ENCODE measurements at regions not wholly inside any gene's neighbourhood (a gene's known extent, or its start where the extent isn't known, plus 50 kb on each side); places are given as distances from the start of the nearest gene placed in this dataset.

- Histone ChIP-seq H3K36me3 (ENCODE audit: low read depth) (no peaks in the 10 kb centered on the region), H3K9me3 (ENCODE audit: low read depth) (no peaks in the 10 kb centered on the region), H3K4me2 (ENCODE audit: unreplicated experiment) (no peak overlapping the region), H3K27me3 (replicated peaks; ENCODE audit: insufficient read depth) (no peaks in the 10 kb centered on the region), H3K9me2 (ENCODE audit: insufficient read depth) (no peaks in the 10 kb centered on the region), H3K9ac (no peak overlapping the region), H2AFZ (no peak overlapping the region), H3K79me2 (ENCODE audit: insufficient read depth) (no peaks in the 10 kb centered on the region), H4K20me1 (ENCODE audit: insufficient read depth) (no peaks in the 10 kb centered on the region), H3K4me1 (ENCODE audit: insufficient read depth) (no peaks in the 10 kb centered on the region), H3F3A (ENCODE audit: insufficient read depth) (no peaks in the 10 kb centered on the region), H3K27ac (no peak overlapping the region), H3K4me3 (no peak overlapping the region)
- in situ Hi-C loops (cut with MboI), result no loop called here
- DNase-seq, result no peak
- TF ChIP-seq EZH2phosphoT487 (IDR thresholded peaks at IDR 0.05; ENCODE audit: insufficient read depth, low read depth) (no peak), EZH2 (IDR thresholded peaks at IDR 0.05; ENCODE audit: insufficient read depth, poor library complexity, severe bottlenecking) (no peak)
- 46 to 48% methylated on average over 3 of the region's 3 CpGs for WGBS, 2 experiments (ENCODE audit: low coverage in 1 of 2, low lambda C conversion rate in 2 of 2, missing lambda C conversion rate in 2 of 2)
Observed at GRCh38 chrX:88024022-88024421, 506.4 kb downstream of the KLHL4 start.

- in situ Hi-C loops (cut with MboI), result no loop called here
- 38 to 55% methylated on average over 2 of the region's 2 CpGs for WGBS, 2 experiments (ENCODE audit: low coverage in 1 of 2, low lambda C conversion rate in 2 of 2, missing lambda C conversion rate in 2 of 2)
- Histone ChIP-seq H3K4me2 (ENCODE audit: unreplicated experiment) (no peak overlapping the region), H3K36me3 (ENCODE audit: low read depth) (no peaks in the 10 kb centered on the region), H3K9me2 (ENCODE audit: insufficient read depth) (no peaks in the 10 kb centered on the region), H3K9me3 (ENCODE audit: low read depth) (no peaks in the 10 kb centered on the region), H4K20me1 (ENCODE audit: insufficient read depth) (no peaks in the 10 kb centered on the region), H3K4me1 (ENCODE audit: insufficient read depth) (no peaks in the 10 kb centered on the region), H2AFZ (no peak overlapping the region), H3K79me2 (ENCODE audit: insufficient read depth) (no peaks in the 10 kb centered on the region), H3F3A (ENCODE audit: insufficient read depth) (no peaks in the 10 kb centered on the region), H3K27ac (no peak overlapping the region), H3K9ac (no peak overlapping the region), H3K27me3 (replicated peaks; ENCODE audit: insufficient read depth) (no peaks in the 10 kb centered on the region), H3K4me3 (no peak overlapping the region)
- DNase-seq, result no peak
- TF ChIP-seq EZH2phosphoT487 (IDR thresholded peaks at IDR 0.05; ENCODE audit: insufficient read depth, low read depth) (no peak), EZH2 (IDR thresholded peaks at IDR 0.05; ENCODE audit: insufficient read depth, poor library complexity, severe bottlenecking) (no peak)
Observed at GRCh38 chrX:88072339-88073030, 554.9 kb downstream of the KLHL4 start.

- H3K36me3 ChIP-seq (ENCODE audit: low read depth), result no peaks in the 10 kb centered on the region
- no peaks in the 10 kb centered on the region for H3F3A ChIP-seq (ENCODE audit: insufficient read depth)
- no peak overlapping the region for H3K9ac ChIP-seq
- H3K4me1 ChIP-seq (ENCODE audit: insufficient read depth), result no peaks in the 10 kb centered on the region
- no peaks in the 10 kb centered on the region for H3K9me2 ChIP-seq (ENCODE audit: insufficient read depth)
- no peaks in the 10 kb centered on the region for H3K79me2 ChIP-seq (ENCODE audit: insufficient read depth)
- no peak for DNase-seq
- H3K4me2 ChIP-seq (ENCODE audit: unreplicated experiment), result no peak overlapping the region
- H2AFZ ChIP-seq, result no peak overlapping the region
- no peak overlapping the region for H3K27ac ChIP-seq
- no peak for TF ChIP-seq EZH2phosphoT487 (IDR thresholded peaks at IDR 0.05; ENCODE audit: insufficient read depth, low read depth)
- no peak for TF ChIP-seq EZH2 (IDR thresholded peaks at IDR 0.05; ENCODE audit: insufficient read depth, poor library complexity, severe bottlenecking)
- 4% methylated on average over 2 of the region's 2 CpGs for WGBS, 2 experiments (ENCODE audit: low coverage in 1 of 2, low lambda C conversion rate in 2 of 2, missing lambda C conversion rate in 2 of 2)
- H4K20me1 ChIP-seq (ENCODE audit: insufficient read depth), result no peaks in the 10 kb centered on the region
- no peaks in the 10 kb centered on the region for H3K9me3 ChIP-seq (ENCODE audit: low read depth)
- H3K4me3 ChIP-seq, result no peak overlapping the region
- H3K27me3 ChIP-seq (replicated peaks; ENCODE audit: insufficient read depth), result no peaks in the 10 kb centered on the region
- in situ Hi-C loops (cut with MboI), result no loop called here
Observed at GRCh38 chrX:88101968-88102367, 584.4 kb downstream of the KLHL4 start.

GRCh38 chrX:88135735-88136134 lies 611.3 kb upstream of the CPXCR1 start:
- Histone ChIP-seq H3K9me3 (ENCODE audit: low read depth) (no peaks in the 10 kb centered on the region), H2AFZ (no peak overlapping the region), H3K27ac (no peak overlapping the region), H3K79me2 (ENCODE audit: insufficient read depth) (no peaks in the 10 kb centered on the region), H4K20me1 (ENCODE audit: insufficient read depth) (no peaks in the 10 kb centered on the region), H3F3A (ENCODE audit: insufficient read depth) (no peaks in the 10 kb centered on the region), H3K9ac (no peak overlapping the region), H3K4me1 (ENCODE audit: insufficient read depth) (no peaks in the 10 kb centered on the region), H3K4me2 (ENCODE audit: unreplicated experiment) (no peak overlapping the region), H3K27me3 (replicated peaks; ENCODE audit: insufficient read depth) (no peaks in the 10 kb centered on the region), H3K36me3 (ENCODE audit: low read depth) (no peaks in the 10 kb centered on the region), H3K4me3 (no peak overlapping the region), H3K9me2 (ENCODE audit: insufficient read depth) (no peaks in the 10 kb centered on the region)
- WGBS, 2 experiments (ENCODE audit: low coverage in 1 of 2, low lambda C conversion rate in 2 of 2, missing lambda C conversion rate in 2 of 2), result 0 to 5% methylated on average over 3 of the region's 3 CpGs
- TF ChIP-seq EZH2phosphoT487 (IDR thresholded peaks at IDR 0.05; ENCODE audit: insufficient read depth, low read depth) (no peak), EZH2 (IDR thresholded peaks at IDR 0.05; ENCODE audit: insufficient read depth, poor library complexity, severe bottlenecking) (no peak)
- in situ Hi-C loops (cut with MboI), result no loop called here
- peak; percentile 16 for DNase-seq

Data from GM23248 (cell line).